Putamen (tissue), 1 donor: ENCODE measurements at regions not wholly inside any gene's neighbourhood (a gene's known extent, or its start where the extent isn't known, plus 50 kb on each side); places are given as distances from the start of the nearest gene placed in this dataset.
"Not testable (repeated sequence)": the region's sequence is repeated elsewhere in the genome, so short reads cannot be mapped to it uniquely, and the experiment has no call there.

Experiments used
- DNase-seq: peaks from one replicate; pipeline ENCODE4 v3.0.0-alpha.2; 2016; ENCODE audit warnings: low spot score

DNA sequence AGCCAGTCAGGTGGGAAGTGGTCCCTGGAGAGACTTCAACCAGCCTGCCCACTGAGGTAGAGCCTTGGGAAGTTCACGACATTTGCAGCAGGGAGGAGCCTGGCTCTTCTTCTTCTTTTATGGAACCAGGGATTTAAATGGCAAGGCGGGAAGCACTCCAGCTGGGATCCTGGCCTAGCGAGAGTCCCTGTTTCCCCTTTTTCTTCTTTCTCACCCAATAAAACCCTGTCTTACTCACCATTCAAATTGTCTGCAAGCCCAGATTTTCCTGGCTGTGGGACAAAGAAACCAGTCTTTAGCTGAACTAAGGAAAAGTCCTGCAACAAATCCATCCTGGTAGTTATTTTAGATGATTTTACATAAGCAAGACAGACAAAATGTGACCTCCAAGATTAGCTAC lies 503.7 kb downstream of the CDH10 start:
- peak; percentile 49 for DNase-seq

DNA sequence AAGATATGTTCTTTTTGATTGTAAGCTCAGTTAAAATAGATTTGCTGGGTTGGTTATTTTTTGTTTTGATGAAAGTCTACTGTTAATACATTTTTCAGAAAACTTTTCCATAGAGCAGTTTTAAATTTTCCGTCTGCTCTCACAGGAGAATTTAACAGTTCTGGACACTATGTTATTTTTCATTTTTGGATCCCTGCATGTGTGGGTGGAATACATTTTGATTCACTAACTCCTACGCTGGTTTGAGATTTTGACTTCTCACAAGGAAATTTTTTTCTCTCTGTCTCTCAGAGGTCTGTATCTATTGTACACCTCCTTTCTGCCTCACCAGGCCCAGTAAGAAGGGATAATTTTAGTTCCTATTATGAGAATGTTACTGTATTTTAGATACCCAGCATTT lies 502.4 kb downstream of the CDH10 start:
- peak; percentile 3 for DNase-seq

DNA sequence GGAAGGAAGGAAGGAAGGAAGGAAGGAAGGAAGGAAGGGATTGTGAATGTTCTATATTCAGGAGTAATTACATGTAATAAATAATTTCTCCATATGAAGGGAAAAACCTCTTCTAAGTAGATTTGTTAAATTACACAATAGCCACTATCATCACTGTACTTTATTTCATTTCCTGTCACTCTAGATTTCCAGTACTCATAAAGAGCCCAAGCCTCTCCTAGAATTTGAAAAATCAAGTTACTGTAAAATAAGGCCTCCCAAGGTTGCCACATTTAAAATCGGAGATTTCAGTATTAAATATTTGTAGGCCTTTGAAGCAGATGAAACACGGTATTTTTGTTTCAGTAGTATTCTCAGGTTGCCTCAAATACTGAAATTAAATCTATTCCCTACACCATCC lies 499.0 kb downstream of the CDH10 start:
- DNase-seq = no peak

DNA sequence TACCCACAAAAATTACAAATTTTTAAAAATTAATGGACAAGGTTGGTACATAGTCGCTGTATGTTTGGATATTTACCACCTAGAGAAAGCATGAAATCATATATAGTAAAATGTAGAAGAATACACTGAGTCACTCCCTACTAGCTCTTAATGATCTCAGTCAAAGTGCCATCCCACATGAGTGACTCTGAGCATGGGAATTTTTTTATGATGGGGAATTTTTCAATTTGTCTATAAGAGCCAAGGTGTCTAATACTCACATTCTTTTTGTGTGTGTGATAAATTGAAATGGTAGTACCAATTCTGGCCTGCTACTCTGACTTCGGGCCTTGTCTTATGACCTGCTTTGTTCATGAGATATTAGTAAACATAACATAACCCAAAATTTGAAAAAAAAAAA lies 483.2 kb downstream of the CDH10 start:
- DNase-seq = no peak

DNA sequence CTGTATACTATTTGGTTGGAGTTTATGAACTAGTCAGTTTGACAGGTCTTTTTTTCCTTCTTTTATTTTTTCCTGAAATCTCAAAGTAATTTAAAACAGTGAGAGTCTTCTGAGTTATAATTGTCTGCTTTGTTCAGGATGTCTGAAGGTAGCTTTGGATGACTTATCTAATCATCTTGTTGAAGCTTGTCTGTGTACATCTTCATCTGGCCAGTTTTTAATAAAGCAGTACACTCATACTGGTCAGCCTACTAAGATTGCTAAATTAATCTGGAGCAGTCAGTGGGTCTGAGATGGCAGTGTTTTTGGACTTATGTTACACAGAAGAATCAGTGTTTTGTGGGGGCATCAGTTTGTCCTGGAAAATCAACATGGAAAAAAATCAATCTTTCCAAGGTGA lies 482.4 kb downstream of the CDH10 start:
- DNase-seq = no peak

DNA sequence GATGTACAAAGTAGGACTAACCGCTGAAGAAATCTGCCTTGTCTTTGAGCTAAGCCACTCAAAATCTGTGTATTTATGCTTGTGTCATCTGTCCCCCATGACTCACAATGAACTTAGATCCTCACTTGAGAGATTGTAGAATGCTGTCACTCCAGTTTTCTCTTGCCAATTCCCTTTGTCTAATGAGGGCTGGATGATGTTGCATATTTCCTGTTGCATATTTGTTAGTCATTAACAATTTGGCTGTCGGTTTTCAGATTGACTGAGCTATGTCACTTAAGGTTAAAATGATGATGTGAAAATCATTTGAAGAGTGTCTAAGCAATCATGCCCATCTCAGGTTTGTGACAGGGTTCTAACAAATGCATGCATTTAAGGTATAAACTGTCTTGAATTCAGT lies 481.7 kb downstream of the CDH10 start:
- DNase-seq = no peak

DNA sequence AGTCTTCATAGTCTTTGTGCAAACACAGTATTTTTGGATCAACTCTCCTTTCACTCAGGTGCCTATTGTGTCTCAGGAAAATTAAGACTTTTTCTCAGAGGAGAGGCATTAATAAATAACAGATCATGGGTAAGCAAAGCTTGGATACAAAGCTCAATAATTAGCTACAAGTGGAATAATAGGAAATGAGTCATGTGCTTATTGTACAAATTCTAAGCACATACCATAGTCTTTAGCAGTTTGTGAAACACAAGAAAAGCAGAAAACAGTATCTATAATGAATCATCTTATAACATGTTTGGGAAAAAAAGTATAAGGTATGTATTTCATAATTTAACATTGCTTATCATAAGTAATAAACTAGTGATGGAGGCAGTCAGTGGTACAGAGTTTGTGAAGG lies 477.0 kb downstream of the CDH10 start:
- DNase-seq = no peak

DNA sequence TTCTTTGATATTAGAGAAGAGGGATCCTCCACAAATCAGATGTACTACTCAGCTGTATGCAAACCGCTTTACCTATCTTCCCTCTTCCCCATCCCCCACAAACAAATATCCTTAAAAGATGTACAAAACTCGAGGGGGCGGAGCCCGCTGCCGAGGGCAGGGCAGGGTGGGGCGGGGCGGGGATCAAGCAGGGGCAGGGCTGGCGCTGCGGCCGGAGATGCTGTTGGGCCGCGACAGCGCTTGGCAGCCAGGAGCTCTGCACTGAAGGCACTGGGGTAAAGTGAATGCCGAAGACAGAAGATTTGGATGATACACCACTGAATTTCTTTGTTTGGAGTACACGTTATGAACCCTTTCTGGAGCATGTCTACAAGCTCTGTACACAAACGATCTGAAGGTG lies 474.8 kb downstream of the CDH10 start:
- DNase-seq = no peak

DNA sequence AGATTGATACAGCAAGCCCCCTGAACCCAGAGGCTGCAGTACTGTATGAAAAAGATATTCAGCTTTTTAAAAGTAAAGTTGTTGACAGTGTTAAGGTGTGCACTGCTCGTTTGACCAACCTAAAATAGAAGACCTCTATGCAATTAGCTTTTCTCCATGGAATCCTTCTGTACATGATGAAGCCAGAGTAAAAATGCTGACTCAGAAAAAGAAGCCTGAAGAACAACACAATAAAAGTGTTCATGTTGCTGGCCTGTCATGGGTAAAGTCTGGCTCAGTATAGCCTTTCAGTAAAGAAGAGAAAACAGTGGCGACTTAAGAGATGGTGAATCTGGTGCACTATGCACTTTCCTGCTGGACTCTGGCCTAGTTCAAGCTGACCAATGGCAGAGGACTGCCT lies 473.8 kb downstream of the CDH10 start:
- DNase-seq = not testable (repeated sequence)

DNA sequence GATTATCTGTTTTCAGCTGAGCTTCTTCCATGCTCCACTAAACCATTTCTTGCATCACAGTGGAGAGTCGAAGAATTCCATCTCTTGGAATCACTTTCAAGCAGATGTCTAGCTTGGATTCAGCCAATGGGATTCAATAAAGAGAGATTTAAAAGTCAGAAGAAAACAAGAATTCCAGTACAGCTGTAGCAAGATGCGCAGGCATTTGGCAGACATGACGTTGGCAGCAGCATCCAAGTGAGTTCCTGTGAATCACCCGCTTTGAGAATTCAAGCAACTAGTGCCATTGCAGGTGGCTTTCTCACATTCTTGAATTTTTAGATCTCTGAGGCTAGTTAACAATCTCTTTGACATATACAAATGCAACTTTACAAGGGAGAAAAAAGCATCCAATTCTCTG lies 467.0 kb downstream of the CDH10 start:
- no peak for DNase-seq

DNA sequence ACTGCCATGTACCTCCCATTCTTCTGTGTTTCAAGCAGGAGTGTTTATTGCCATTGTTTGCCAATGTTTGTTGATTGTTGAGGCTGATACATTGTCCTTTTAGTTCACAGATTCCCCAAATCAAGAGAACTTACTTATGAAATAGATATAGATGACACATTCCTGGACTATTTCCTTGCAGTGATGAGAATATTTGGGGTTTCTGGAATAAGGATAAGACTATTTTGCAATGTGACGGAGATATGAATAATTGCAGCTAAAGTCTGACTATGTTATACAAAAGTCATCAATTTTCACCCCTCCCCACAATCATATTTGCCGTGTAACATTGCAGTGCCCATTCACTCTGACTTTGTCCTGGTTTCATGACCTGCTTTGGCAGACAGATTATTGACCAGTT lies 460.8 kb downstream of the CDH10 start:
- no peak for DNase-seq

DNA sequence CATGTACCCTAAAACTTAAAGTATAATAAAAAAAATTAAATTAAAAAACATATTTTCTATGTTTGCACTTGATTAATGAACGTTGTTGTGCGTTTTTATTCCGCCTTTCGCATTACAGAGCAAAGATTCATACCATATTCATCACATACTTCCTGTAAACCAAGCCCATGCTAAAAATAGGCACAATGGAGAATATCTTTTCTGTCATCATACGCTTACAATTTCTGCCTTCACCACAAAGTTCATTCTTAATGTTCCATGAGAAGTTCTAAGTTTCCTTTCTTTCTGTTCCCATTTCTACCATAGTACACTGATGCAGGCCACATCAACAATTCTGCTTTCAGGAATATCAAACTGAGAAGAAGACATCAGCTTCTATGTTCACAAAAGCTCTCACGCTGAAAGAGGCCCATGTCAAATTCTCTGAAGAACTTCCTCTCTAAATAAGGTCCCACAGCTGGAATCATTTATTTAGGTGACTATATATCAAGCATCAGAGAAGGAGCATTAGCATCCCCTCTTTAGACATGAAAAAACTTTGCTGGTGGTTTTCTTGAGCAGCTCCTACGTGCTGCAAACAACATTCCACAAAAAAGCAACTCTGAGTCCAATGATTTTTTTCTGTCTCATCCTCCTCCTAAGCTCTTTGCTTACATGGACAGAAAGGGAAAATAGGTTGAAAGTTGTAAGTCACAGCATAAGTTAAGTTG lies 456.4 kb downstream of the CDH10 start:
- no peak for DNase-seq

DNA sequence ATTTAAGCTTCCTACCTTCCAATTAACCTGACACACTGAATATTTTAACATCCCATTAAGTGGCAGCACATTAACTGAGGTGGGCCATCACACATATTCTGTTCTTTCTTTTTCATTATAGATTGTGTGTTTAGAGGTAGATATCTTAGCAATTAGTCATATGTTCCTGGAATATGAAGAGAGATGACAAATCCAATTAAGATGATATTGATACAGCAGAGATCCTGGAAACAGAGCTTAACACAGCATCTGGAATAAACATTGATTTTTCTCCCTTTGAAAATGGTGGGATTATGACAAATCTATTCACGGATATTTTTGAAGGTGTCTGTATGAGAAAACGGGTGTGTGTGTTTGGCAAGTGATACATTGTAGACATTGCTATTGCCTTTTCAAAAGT lies 448.0 kb downstream of the CDH10 start:
- DNase-seq = no peak

DNA sequence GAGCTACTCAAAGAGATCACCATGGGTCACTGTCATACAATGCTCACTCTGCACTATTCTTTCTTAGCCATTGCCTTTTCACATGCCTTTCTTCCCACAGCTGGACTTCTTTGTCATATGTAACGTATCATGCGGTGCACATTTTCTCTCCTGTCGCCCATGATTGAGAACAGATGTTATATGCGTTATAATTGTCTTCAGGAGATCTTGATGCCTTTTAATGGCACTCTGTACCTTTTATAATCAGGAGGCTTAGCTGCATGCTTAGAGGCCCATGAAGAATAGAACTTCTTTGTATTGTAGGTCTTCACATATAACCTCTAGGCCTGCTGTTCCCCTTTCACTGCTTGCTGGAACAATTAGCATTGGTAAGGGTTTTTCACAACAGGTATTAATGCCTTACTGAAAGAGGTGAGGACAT lies 436.1 kb downstream of the CDH10 start:
- DNase-seq = no peak

DNA sequence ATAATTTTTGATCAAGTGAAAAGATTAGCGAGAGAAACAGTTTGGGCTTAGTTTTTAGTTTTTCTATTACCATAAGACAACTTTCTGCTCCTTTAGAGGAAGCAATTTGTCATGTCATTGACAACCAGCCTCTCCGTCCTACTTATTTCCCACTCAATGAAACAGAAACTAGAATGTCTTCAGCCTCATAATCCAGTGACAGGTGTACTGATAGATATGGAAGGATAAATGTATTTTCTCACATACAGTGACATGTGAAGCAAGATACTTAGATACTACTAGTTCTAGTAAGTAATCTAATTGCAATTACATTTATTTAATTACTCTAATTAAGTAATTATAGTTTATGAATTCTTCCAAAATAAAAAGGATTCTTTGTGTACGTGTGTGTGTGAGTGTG lies 429.7 kb downstream of the CDH10 start:
- DNase-seq = no peak

DNA sequence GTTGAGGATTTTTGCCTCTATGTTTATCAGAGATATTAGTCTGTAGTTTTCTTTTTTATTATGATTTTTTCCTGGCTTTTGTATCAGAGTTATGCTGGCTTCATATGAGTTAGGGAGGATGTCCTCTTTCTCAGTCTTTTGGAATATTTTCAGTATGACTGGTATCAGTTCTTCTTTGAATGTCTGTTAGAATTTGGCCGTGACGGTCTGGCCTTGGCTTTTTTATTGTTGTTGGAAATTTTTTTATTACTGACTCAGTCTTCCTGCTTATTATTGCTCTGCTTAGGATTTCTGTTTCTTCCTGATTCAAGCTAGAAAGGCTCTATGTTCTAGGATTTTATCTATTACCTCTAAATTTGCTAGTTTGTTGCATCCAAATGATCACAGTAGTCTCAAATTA lies 421.9 kb downstream of the CDH10 start:
- DNase-seq = no peak

DNA sequence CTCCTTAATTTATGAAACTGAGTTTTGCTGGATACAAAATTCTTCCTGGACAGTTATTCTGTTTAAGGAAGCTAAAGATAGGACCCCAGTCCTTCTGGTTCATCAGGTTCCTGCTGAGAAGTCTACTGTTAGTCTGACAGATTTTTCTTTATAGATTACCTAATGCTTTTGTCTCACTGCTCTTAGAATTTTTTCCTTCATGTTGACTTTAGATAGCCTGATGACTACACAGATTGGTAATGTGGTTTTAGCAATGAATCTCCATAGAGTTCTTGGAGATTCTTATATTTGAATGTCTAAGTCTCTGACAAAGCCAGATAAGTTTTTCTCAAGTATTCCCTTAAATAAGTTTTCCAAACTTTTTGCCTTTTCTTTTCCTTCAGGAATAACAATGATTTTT lies 419.7 kb downstream of the CDH10 start:
- no peak for DNase-seq

DNA sequence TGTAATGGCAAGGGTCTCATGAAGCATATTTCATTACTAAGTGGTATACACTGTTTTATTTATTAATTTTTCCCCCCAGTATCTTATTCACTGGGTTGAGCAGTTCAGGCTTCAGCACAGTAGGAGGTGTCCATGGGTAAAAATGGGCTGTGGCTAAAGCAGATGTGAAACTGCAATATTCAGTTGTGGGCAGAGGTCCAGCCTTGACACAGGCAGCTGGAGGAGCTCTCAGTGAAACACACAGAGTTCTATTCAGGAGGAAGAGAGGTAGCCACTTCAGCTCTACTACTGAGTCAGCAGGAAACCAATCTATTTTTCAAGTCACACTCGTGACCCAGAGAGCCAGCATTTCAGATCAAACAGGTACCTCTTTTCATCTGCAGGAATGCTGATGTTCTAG lies 418.3 kb downstream of the CDH10 start:
- no peak for DNase-seq

DNA sequence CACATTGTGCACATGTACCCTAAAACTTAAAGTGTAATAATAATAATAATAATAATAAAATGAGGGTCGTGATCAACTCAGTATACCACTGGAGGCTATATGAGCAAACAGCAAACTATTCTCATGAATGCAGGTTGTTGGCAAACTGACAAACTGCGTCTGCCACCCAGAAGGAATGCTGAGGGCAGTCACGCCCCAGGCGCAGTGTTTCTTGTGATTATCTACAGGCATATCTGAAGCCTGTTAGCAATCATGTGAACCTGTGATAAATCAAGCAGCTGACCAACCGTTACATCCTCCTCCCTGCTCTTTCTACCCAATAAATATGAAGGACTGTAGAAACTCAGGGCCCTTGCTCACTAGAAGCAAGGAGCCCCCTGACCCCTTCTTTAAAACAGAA lies 416.9 kb downstream of the CDH10 start:
- DNase-seq = not testable (repeated sequence)

DNA sequence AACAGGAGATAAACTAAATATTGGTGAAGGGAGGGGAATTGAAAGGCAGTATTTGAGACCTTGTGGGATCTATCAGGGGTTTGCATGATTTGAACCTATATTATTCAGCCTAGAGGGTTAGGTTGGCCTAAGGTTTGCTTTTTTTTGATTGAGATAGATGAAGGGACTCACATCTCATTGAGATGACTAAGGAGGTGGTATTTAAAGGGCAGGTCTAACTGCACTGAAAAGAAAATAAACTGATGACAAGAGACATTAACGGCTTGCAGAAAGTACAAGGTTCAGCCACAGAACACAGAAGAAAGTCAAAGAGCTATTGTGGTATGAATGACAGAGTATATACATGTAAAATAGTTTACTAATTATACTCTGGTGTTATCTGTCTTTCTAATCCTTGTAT lies 412.7 kb downstream of the CDH10 start:
- no peak for DNase-seq

DNA sequence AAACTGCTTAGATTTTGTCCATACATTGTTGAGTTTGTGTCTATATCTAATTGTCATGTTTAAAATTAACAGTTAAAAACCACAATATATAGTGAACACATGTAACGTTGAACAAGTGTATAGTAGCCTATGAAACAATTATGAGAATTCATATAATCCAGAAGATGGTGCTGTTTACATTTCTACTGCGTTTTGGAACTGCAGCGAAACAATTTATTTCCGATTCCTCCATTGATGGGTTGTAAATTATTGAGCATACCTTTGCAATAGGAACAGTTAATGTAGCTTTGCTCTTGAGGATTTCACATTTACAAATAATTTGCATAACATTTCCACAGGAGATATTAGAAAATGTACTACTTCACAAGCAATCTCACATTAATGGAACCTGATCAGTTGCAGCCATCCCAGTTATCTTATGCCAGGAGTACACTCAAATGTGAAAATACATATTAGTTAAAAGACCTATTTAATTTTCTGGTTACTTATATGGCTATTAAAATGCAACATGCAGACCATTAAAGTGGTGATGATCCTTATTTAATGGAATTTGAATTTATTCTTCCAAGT lies 411.8 kb downstream of the CDH10 start:
- no peak for DNase-seq

DNA sequence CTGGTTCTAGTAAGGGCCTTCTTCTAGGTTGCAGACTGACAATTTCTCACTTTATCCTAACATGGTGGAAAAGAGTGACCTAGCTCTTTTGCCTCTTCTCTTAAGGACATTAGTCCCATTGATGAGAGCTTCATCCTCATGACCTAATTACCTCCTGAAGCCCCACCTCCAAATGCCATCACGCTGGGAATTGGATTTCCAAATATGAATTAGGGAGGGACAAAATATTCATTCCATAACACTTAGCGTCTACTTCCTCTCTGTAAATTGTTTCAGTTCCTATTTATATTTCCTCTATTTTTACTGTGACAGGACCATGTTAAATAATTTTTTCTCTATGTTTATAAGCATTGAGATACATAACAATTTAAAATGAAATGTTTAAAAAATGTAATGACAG lies 408.8 kb downstream of the CDH10 start:
- DNase-seq = no peak

DNA sequence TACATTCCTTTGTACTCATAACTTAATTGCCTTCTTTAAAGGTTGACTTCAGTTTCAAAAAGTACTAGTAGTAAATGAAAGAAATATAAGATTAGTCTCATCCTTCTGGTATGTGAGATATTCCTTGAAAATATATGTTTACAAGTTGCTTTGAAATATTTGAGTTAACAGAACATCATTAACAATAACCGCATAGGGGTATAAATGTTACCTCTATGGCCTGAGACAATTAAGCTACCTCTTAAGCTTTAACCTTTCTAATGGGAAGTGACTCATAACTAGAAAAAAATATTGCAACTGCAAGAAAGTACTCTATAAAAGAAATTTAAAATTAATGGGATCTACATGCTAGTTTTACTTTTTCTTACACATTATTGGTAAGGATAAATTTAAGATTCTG lies 399.0 kb downstream of the CDH10 start:
- no peak for DNase-seq

DNA sequence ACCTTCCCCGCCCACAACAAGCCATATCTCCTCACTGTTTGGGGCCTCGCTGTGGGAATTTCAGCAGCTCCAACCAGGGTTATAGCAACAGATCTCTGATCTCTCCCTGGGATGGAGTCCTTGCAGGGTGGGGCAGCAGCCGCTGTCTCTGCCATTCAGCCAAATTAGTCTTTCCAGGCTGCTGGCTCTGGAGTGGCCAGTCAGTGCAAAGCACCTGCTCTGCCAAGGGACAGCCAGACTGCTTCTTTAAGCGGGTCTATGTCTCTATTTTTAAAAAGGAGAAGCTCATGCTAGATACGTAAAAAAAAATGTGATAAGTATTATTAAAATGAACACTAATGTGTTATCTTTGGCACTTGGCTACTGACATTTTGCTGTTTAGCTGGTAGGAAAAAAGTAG lies 380.2 kb downstream of the CDH10 start:
- DNase-seq = no peak
